AG08395 (cell line): ENCODE measurements at regions not wholly inside any gene's neighbourhood (a gene's known extent, or its start where the extent isn't known, plus 50 kb on each side); places are given as distances from the start of the nearest gene placed in this dataset.

ENCODE experiments used
- DNase-seq: peaks from one replicate; pipeline ENCODE4 v3.0.0; 2012; ENCODE audit warnings: mixed read lengths, low spot score

- no peak for DNase-seq
Observed at GRCh38 chr1:4523551-4523950, 130.9 kb upstream of the AJAP1 start.

- no peak for DNase-seq
Observed at GRCh38 chr1:4526747-4527146, 127.7 kb upstream of the AJAP1 start.

- no peak for DNase-seq
Observed at GRCh38 chr1:4527819-4528218, 126.6 kb upstream of the AJAP1 start.

GRCh38 chr1:4528590-4528989 is 125.8 kb upstream of the AJAP1 start:
- no peak for DNase-seq

GRCh38 chr1:4529446-4530165 is 124.8 kb upstream of the AJAP1 start:
- DNase-seq = no peak

GRCh38 chr1:4530166-4530785 is 124.1 kb upstream of the AJAP1 start:
- no peak for DNase-seq

- no peak for DNase-seq
Observed at GRCh38 chr1:4531842-4532241, 122.6 kb upstream of the AJAP1 start.

- no peak for DNase-seq
Observed at GRCh38 chr1:4532656-4533055, 121.8 kb upstream of the AJAP1 start.

GRCh38 chr1:4546911-4547310 is 107.5 kb upstream of the AJAP1 start:
- DNase-seq = no peak

- DNase-seq = no peak
Observed at GRCh38 chr1:4549930-4550329, 104.5 kb upstream of the AJAP1 start.

GRCh38 chr1:4550941-4551340 is 103.5 kb upstream of the AJAP1 start:
- no peak for DNase-seq

GRCh38 chr1:4551706-4552105 is 102.7 kb upstream of the AJAP1 start:
- DNase-seq = no peak

GRCh38 chr1:4553761-4554160 is 100.6 kb upstream of the AJAP1 start:
- DNase-seq = no peak

GRCh38 chr1:4554271-4554865 is 100.0 kb upstream of the AJAP1 start:
- DNase-seq = no peak

GRCh38 chr1:4557949-4558348 is 96.5 kb upstream of the AJAP1 start:
- no peak for DNase-seq

GRCh38 chr1:4561205-4561604 is 93.2 kb upstream of the AJAP1 start:
- no peak for DNase-seq

GRCh38 chr1:4562321-4562720 is 92.1 kb upstream of the AJAP1 start:
- no peak for DNase-seq

- DNase-seq = no peak
Observed at GRCh38 chr1:4563586-4563985, 90.8 kb upstream of the AJAP1 start.

- DNase-seq = no peak
Observed at GRCh38 chr1:4564051-4564450, 90.4 kb upstream of the AJAP1 start.

GRCh38 chr1:4565166-4565565 is 89.2 kb upstream of the AJAP1 start:
- no peak for DNase-seq

GRCh38 chr1:4565801-4566449 is 88.5 kb upstream of the AJAP1 start:
- no peak for DNase-seq

- DNase-seq = no peak
Observed at GRCh38 chr1:4571263-4571662, 83.1 kb upstream of the AJAP1 start.

GRCh38 chr1:4573526-4573925 is 80.9 kb upstream of the AJAP1 start:
- DNase-seq = no peak
